ENCODE measurements at regions not wholly inside any gene's neighbourhood (a gene's known extent, or its start where the extent isn't known, plus 50 kb on each side); places are given as distances from the start of the nearest gene placed in this dataset.

- no peak overlapping the region for H3K4me3 ChIP-seq (ENCODE audit: low read length)
- H3K4me2 ChIP-seq (ENCODE audit: low read length) = no peak overlapping the region
- H3K79me2 ChIP-seq (ENCODE audit: control insufficient read depth, low read length) = no peaks in the 10 kb centered on the region
- no peaks in the 10 kb centered on the region for H3F3A ChIP-seq (ENCODE audit: control insufficient read depth, insufficient read depth)
- H3K9me3 ChIP-seq (ENCODE audit: control insufficient read depth, insufficient read depth, low read length) = no peaks in the 10 kb centered on the region
- H3K9me2 ChIP-seq (replicated peaks; ENCODE audit: control insufficient read depth, low read length) = no peaks in the 10 kb centered on the region
- H3K27ac ChIP-seq (ENCODE audit: low read depth, low read length) = no peak overlapping the region
- no peaks in the 10 kb centered on the region for H3K27me3 ChIP-seq (ENCODE audit: control insufficient read depth, low read length)
- H3K36me3 ChIP-seq (ENCODE audit: control insufficient read depth, low read length) = no peaks in the 10 kb centered on the region
- peaks cover 35% of the 10 kb centered on the region for H3K4me1 ChIP-seq (ENCODE audit: control insufficient read depth, low read length)
- no peak for TF ChIP-seq EZH2phosphoT487 (IDR thresholded peaks at IDR 0.05; ENCODE audit: borderline replicate concordance, low read length)
- TF ChIP-seq CTCF (IDR thresholded peaks at IDR 0.05; ENCODE audit: low read depth, low read length, poor library complexity, severe bottlenecking) = no peak
- H4K20me1 ChIP-seq (ENCODE audit: control insufficient read depth, insufficient read depth, low read depth, low read length) = no peaks in the 10 kb centered on the region
These were observed 279.4 kb upstream of the SEMA6A start for GRCh38 chr5:116853992-116854391.

- no peak overlapping the region for H3K4me2 ChIP-seq (ENCODE audit: low read length)
- no peaks in the 10 kb centered on the region for H3K27me3 ChIP-seq (ENCODE audit: control insufficient read depth, low read length)
- no peaks in the 10 kb centered on the region for H4K20me1 ChIP-seq (ENCODE audit: control insufficient read depth, insufficient read depth, low read depth, low read length)
- no peaks in the 10 kb centered on the region for H3K79me2 ChIP-seq (ENCODE audit: control insufficient read depth, low read length)
- H3F3A ChIP-seq (ENCODE audit: control insufficient read depth, insufficient read depth) = no peaks in the 10 kb centered on the region
- no peak overlapping the region for H3K27ac ChIP-seq (ENCODE audit: low read depth, low read length)
- peaks cover 28% of the 10 kb centered on the region for H3K4me1 ChIP-seq (ENCODE audit: control insufficient read depth, low read length)
- H3K36me3 ChIP-seq (ENCODE audit: control insufficient read depth, low read length) = no peaks in the 10 kb centered on the region
- H3K9me3 ChIP-seq (ENCODE audit: control insufficient read depth, insufficient read depth, low read length) = no peaks in the 10 kb centered on the region
- TF ChIP-seq EZH2phosphoT487 (IDR thresholded peaks at IDR 0.05; ENCODE audit: borderline replicate concordance, low read length) (no peak), CTCF (IDR thresholded peaks at IDR 0.05; ENCODE audit: low read depth, low read length, poor library complexity, severe bottlenecking) (no peak)
- H3K4me3 ChIP-seq (ENCODE audit: low read length) = no peak overlapping the region
- no peaks in the 10 kb centered on the region for H3K9me2 ChIP-seq (replicated peaks; ENCODE audit: control insufficient read depth, low read length)
These were observed 274.4 kb upstream of the SEMA6A start for GRCh38 chr5:116848954-116849581.

- Histone ChIP-seq H3K4me3 (ENCODE audit: low read length) (no peak overlapping the region), H3F3A (ENCODE audit: control insufficient read depth, insufficient read depth) (no peaks in the 10 kb centered on the region), H3K4me2 (ENCODE audit: low read length) (no peak overlapping the region), H3K79me2 (ENCODE audit: control insufficient read depth, low read length) (no peaks in the 10 kb centered on the region), H3K9me3 (ENCODE audit: control insufficient read depth, insufficient read depth, low read length) (no peaks in the 10 kb centered on the region), H3K27ac (ENCODE audit: low read depth, low read length) (no peak overlapping the region), H3K4me1 (ENCODE audit: control insufficient read depth, low read length) (peaks cover 28% of the 10 kb centered on the region), H3K9me2 (replicated peaks; ENCODE audit: control insufficient read depth, low read length) (no peaks in the 10 kb centered on the region), H3K36me3 (ENCODE audit: control insufficient read depth, low read length) (no peaks in the 10 kb centered on the region), H4K20me1 (ENCODE audit: control insufficient read depth, insufficient read depth, low read depth, low read length) (no peaks in the 10 kb centered on the region), H3K27me3 (ENCODE audit: control insufficient read depth, low read length) (no peaks in the 10 kb centered on the region)
- TF ChIP-seq CTCF (IDR thresholded peaks at IDR 0.05; ENCODE audit: low read depth, low read length, poor library complexity, severe bottlenecking) (no peak), EZH2phosphoT487 (IDR thresholded peaks at IDR 0.05; ENCODE audit: borderline replicate concordance, low read length) (no peak)
These were observed 273.3 kb upstream of the SEMA6A start for GRCh38 chr5:116847960-116848359.
